ENCODE measurements at regions not wholly inside any gene's neighbourhood (a gene's known extent, or its start where the extent isn't known, plus 50 kb on each side); places are given as distances from the start of the nearest gene placed in this dataset.

DNA sequence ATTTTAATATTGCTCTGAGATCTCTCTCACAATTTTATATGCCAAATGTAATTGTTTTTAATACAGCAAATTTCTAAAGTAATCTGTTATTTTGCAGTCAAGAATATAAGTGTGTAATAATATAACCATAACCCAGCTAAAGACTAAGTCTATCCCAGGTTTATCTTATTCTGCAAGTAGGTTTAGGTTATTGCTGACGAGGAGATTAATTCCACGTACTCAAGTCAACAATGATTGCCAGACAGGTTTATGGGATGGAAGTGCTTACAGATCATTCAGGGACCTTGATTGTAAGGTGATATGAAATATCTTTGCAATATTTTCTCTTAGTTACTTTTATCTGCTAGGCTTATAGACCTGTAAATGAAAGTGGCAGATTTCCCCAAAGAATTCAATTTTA is 698.3 kb downstream of the HDGFL1 start:
- no peak for DNase-seq

- DNase-seq = no peak
Observed at GRCh38 chr6:23268348-23268747, 699.0 kb downstream of the HDGFL1 start.

GRCh38 chr6:23269436-23269835 is 700.1 kb downstream of the HDGFL1 start:
- DNase-seq = no peak

GRCh38 chr6:23272536-23272935 is 703.2 kb downstream of the HDGFL1 start:
- no peak for DNase-seq

- DNase-seq = no peak
Observed at GRCh38 chr6:23277521-23278179, 708.3 kb downstream of the HDGFL1 start.

DNA sequence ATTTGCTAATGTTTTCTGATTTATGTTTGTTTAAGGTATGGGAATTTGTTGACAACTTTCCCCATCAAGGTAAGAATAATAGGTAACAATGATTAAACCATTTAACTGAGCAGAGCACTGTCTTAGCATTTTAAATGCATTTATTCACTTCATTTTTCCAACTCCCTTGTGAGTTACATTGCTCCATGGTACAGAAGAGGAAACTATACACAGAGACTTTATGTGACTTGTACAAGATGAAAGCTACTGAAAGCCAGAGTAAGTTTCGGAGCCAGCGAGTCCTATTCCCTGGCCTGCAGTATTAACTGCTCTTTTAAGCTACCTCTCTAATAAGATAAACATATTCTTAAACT is 708.8 kb downstream of the HDGFL1 start:
- DNase-seq = no peak

GRCh38 chr6:23280437-23280836 is 711.1 kb downstream of the HDGFL1 start:
- no peak for DNase-seq

DNA sequence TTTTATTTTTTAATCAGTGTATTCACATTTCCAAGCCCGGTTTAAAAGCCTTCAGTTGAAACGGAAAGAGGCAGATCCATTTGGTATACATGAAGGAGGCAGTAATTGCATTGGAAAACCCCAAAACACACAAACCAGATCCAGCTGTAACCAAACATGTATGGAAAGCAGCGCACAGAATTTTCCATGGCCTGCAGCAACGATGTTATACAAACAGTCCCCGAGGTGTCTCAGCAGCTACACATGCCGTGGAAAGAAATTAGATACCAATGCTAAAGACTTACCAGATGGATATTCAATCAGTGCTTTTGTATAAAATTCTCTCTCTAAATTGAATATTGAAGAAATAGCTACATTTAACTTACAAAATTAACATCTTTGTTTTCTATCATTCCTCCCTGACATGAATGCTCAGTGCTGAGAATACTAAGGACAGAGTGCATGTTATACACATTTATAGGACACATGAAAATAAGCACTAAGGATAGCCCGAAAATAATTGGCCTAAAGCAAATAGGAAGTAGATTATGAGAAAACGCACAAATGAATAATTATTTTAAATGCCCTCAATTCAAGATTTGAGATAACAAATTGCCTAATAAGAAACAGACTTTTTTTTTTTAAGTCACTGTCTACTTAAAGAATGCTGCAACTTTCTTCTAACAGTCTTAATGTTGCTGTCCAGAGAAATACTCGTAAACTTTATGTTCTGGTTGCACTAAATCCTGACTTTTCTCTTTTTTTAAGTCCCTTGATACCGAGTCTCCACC is 713.1 kb downstream of the HDGFL1 start:
- no peak for DNase-seq

DNA sequence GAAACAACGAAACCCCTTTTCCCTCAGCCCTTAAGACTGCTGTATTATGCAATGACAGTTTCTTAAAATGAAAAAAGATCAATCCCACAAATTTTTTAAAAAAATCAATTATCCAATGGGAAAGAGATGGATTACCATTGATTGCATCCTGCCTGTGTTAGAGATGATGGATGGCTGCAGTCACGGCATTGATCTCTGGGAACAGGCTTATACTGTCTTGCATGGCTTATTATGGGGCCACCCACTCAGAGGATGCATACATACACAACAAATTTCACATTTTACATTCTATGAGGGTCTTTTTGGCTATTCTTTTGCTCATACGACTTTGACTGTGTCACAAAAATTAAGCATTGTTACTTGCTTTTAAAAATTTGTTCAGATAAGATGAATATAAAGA is 724.3 kb downstream of the HDGFL1 start:
- DNase-seq = no peak

- DNase-seq = no peak
Observed at GRCh38 chr6:23301556-23301955, 732.2 kb downstream of the HDGFL1 start.

- no peak for DNase-seq
Observed at GRCh38 chr6:23302514-23302913, 733.1 kb downstream of the HDGFL1 start.

DNA sequence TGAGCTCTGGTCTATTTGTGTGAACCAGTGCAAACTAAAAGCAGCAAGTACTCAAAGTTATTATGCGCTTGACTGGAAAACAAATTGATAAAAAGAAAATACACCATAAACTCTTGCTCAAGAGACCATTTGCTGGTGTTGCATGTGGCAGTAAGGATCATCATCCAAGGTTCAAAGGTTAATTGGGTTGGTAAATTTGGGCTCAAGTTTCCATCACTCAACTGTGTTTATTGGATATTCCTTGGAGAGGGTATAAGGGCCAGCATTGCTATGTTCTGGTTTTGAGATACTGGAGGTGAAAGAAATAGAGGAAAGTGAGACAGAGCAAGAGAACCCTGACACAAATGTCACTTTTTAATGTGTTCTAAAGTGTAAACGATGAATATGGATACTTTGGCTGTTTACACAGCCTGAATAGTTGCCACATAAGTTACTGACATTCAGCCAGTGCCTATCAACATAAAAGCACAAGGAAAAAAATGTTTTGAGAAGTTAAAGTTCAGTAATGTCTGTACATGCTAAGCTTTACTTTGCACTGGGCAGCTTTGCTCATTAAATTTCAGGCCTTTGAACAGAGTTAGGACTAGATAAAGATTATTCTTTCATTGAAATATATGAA is 736.1 kb downstream of the HDGFL1 start:
- DNase-seq = no peak

DNA sequence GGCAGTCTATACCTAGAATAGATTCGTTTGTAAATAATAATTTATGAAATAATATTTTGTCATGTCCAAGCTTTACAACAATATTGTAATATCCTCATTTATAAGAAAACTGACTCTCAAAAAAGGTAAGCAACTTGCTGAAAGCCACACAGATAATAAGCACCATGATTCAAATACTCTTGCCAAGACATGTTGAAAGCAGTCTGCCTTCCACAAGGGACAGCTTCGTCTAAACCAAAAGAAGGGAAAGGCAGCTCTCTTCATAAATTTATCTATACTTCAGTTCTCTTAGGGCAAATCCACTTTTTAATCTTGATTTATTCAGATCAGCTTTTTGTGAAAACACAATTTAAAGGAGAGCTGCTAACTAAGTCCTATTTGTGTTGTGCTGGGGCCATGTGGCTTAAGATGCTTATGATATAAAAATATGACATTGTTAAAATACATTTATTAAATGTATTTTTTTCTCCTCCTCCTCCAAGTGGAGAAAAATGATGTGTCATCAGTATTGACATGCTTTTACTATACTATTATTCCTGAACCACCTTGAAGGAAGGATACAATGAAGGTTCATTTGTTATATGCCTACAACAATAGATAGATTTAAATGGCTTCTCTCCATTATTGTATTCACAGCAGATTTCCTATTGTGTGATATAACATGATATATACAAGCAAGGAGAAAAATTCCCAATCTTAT is 737.0 kb downstream of the HDGFL1 start:
- no peak for DNase-seq

DNA sequence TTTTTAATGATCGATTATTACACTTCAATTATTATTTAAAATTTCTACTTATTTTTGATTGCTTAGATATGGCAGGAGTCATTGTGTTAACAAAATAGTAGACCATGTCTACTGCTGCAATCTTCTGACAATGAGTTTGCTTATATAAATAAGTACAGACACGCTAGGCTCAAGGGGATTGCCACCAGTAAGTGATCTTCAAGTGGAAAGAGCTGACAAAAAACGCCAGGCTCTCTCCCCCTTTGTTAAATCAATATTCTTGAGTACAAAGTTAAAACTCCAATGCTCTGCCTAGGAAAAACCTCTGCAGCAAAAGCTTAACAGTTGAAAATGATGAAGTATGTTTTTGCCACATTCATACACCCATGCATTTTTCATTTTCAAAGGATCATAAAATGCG is 738.1 kb downstream of the HDGFL1 start:
- no peak for DNase-seq

DNA sequence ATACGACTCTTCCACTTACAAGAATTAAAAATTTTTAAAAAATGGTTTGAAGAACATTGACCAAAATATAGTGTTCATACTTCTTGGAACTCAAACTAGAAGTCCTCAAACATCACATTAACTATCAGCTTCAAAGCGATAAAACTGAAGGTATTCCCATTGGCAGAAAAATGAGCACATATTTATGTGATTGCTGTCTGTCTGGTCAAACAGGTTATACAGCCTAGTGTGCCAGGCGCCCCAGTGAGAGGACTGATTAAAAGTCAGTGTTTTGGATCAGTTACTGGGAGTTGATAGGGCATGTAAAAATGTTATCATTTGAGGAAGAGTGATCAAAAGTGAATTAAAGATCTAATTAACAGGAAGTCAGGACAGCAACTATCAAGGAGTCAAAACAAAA is 738.8 kb downstream of the HDGFL1 start:
- DNase-seq = no peak

- DNase-seq = no peak
Observed at GRCh38 chr6:23311211-23311610, 741.8 kb downstream of the HDGFL1 start.

DNA sequence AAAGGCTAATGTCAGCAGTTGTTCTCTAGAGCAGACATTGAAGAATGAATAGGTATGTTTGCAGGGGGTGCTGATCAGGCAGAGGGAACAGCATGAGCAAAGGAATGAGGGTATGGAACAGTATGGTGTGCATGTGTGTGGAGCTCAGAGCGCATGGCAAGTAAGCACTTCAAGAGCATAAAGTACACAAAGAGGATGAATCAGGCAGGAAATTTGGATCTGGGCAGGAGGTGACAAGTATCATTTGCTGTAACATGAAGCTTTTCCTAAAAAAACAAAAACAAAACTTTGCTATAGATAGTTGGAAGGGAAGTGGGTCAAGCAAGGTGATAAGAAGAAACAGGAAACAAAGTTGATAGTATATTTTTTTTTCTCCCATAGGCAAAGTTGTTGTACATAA is 746.8 kb downstream of the HDGFL1 start:
- no peak for DNase-seq

- DNase-seq = no peak
Observed at GRCh38 chr6:23316931-23317330, 747.6 kb downstream of the HDGFL1 start.

DNA sequence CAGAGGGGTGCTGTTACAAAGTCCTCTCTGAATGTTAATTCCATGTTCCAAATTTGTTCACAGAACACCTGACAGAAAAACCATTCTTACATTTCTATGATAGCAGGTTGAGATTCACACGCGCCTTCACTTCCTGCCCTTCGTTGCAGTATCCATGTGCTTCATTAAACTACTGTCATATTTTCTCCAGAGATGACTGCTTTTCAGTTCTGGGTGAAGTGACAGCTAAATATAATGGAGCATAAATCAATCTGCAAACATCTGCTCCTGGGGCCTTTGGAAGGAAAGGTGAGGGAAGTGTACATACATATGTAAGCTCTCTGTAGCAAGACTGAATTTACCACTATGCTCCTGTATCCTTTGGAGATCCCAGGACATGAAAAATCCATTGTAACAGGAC is 750.2 kb downstream of the HDGFL1 start:
- peak; percentile 40 for DNase-seq

- DNase-seq = no peak
Observed at GRCh38 chr6:23320471-23321015, 751.2 kb downstream of the HDGFL1 start.

DNA sequence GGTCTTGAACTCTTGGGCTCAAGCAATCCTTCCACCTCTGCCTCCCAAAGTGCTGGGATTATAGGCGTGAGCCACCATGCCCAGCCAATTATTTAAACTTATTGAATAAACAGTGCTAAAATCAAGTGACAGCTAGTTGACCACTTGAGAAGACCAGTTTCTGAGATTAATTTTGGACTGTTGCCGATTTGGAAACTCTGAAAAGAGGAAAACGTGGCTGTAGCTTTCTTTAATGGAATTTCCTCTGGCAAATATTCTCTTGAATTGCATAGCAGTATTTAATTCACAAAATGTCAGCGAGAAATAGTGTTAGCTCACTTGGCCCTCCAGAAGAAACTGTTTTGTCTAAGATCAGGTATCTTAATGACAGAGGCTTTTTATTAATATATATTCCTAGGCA is 754.5 kb downstream of the HDGFL1 start:
- no peak for DNase-seq

GRCh38 chr6:23325065-23325464 is 755.7 kb downstream of the HDGFL1 start:
- DNase-seq = no peak

GRCh38 chr6:23327621-23328020 is 758.3 kb downstream of the HDGFL1 start:
- DNase-seq = no peak

GRCh38 chr6:23329086-23329485 is 759.7 kb downstream of the HDGFL1 start:
- DNase-seq = no peak

All from SHP77 treated with DMSO at 0.1 percent for 48 hours (cell line).